Calu3 (cell line): ENCODE measurements at regions not wholly inside any gene's neighbourhood (a gene's known extent, or its start where the extent isn't known, plus 50 kb on each side); places are given as distances from the start of the nearest gene placed in this dataset.

Source experiments
- BruUV-seq: library from RNA; stranded (reverse); fragments of 400-500 nt; replicated peaks from 2 replicates; lab custom pipeline; 2021; lab: Mats Ljungman, UMichigan
- CTCF ChIA-PET: fragments of 300-600 bp; sonication (Branson Sonifier 250); formaldehyde crosslinking; loops from one replicate; lab custom pipeline; 2022; ENCODE audit warnings: antibody characterized with exemption; lab: Charles Lee
- DNase-seq: peaks from one replicate; pipeline ENCODE4 v3.0.0; 2022
- H3K27ac Mint-ChIP-seq: one replicate; pipeline ENCODE4 v1.8.0; 2022; ENCODE audit warnings: mixed read lengths; ENCODE audit not compliant: unreplicated experiment
- H3K27me3 Mint-ChIP-seq: one replicate; pipeline ENCODE4 v1.8.0; 2022; ENCODE audit warnings: mixed read lengths; ENCODE audit not compliant: unreplicated experiment
- H3K36me3 Mint-ChIP-seq: one replicate; pipeline ENCODE4 v1.8.0; 2022; ENCODE audit warnings: mild to moderate bottlenecking, moderate library complexity, mixed read lengths; ENCODE audit not compliant: insufficient read depth, unreplicated experiment
- H3K4me1 Mint-ChIP-seq: one replicate; pipeline ENCODE4 v1.8.0; 2022; ENCODE audit warnings: mild to moderate bottlenecking, low read depth, mixed read lengths; ENCODE audit not compliant: unreplicated experiment
- H3K4me3 Mint-ChIP-seq: one replicate; pipeline ENCODE4 v1.8.0; 2022; ENCODE audit warnings: mild to moderate bottlenecking, low read depth, moderate library complexity, mixed read lengths; ENCODE audit not compliant: unreplicated experiment
- H3K9me3 Mint-ChIP-seq: one replicate; pipeline ENCODE4 v1.8.0; 2022; ENCODE audit warnings: low read depth, mixed read lengths; ENCODE audit not compliant: unreplicated experiment
- intact Hi-C: fragments of 100-400 bp; cut with micrococcal nuclease; formaldehyde crosslinking; loops from one replicate; pipeline ENCODE4 v1.10.0; 2022; ENCODE audit not compliant: unreplicated experiment
- TF ChIP-seq, protein P1 (sequence below): fragments of 200-600 bp; IDR thresholded peaks from one replicate; pipeline ENCODE4 v1.8.0; 2022; ENCODE audit warnings: antibody characterized with exemption; ENCODE audit not compliant: unreplicated experiment

GRCh38 chr14:98700748-98701147 lies 571.2 kb downstream of the BCL11B start:
- DNase-seq: no peak
- Mint-ChIP-seq H3K36me3 (no peaks in the 10 kb centered on the region), H3K27ac (no peak overlapping the region), H3K4me3 (no peak overlapping the region), H3K9me3 (peaks cover 12% of the 10 kb centered on the region), H3K4me1 (no peaks in the 10 kb centered on the region), H3K27me3 (peaks cover 16% of the 10 kb centered on the region)
- intact Hi-C loops: no loop called here
- TF ChIP-seq, protein P1, sequence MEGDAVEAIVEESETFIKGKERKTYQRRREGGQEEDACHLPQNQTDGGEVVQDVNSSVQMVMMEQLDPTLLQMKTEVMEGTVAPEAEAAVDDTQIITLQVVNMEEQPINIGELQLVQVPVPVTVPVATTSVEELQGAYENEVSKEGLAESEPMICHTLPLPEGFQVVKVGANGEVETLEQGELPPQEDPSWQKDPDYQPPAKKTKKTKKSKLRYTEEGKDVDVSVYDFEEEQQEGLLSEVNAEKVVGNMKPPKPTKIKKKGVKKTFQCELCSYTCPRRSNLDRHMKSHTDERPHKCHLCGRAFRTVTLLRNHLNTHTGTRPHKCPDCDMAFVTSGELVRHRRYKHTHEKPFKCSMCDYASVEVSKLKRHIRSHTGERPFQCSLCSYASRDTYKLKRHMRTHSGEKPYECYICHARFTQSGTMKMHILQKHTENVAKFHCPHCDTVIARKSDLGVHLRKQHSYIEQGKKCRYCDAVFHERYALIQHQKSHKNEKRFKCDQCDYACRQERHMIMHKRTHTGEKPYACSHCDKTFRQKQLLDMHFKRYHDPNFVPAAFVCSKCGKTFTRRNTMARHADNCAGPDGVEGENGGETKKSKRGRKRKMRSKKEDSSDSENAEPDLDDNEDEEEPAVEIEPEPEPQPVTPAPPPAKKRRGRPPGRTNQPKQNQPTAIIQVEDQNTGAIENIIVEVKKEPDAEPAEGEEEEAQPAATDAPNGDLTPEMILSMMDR: no peak
- CTCF ChIA-PET: no interaction called here
- no TSS peak for BruUV-seq

- no peaks in the 10 kb centered on the region for H3K36me3 Mint-ChIP-seq
These were observed 570.6 kb downstream of the BCL11B start for GRCh38 chr14:98701377-98701776.

DNA sequence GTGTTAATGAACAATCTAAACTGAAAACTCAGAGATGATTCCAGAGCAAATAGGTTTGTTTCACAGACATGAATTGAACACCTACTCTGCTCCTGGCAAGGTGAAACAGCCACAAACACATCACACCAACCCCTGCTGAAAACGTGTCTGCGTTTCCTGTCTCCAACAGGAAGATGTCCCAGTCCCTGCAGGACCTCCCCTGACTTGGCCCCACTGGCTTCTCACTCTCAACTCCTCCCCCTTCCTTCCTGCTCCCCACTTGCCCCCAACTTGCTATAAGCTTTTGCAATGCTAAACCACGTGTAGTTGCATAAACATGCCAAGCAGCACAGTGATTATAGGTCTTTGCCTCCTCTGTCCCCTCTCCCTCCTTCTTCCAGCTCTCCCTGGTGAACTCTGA lies 567.6 kb downstream of the BCL11B start:
- no peaks in the 10 kb centered on the region for H3K36me3 Mint-ChIP-seq
- intact Hi-C loops: no loop called here
- H3K27ac Mint-ChIP-seq: no peak overlapping the region
- H3K4me3 Mint-ChIP-seq: no peak overlapping the region
- TF ChIP-seq, protein P1: no peak
- H3K4me1 Mint-ChIP-seq: no peaks in the 10 kb centered on the region
- CTCF ChIA-PET: no interaction called here
- peaks cover 2% of the 10 kb centered on the region for H3K9me3 Mint-ChIP-seq
- no TSS peak for BruUV-seq
- no peak for DNase-seq
- H3K27me3 Mint-ChIP-seq: peaks cover 16% of the 10 kb centered on the region

More at GRCh38 chr14:98701377-98701776, 570.6 kb downstream of the BCL11B start:
- intact Hi-C loops: no loop called here
- Mint-ChIP-seq H3K4me3 (no peak overlapping the region), H3K27me3 (peaks cover 16% of the 10 kb centered on the region), H3K9me3 (peaks cover 10% of the 10 kb centered on the region), H3K27ac (no peak overlapping the region), H3K4me1 (no peaks in the 10 kb centered on the region)
- CTCF ChIA-PET: no interaction called here
- DNase-seq: no peak
- no TSS peak for BruUV-seq
- TF ChIP-seq, protein P1: no peak

DNA sequence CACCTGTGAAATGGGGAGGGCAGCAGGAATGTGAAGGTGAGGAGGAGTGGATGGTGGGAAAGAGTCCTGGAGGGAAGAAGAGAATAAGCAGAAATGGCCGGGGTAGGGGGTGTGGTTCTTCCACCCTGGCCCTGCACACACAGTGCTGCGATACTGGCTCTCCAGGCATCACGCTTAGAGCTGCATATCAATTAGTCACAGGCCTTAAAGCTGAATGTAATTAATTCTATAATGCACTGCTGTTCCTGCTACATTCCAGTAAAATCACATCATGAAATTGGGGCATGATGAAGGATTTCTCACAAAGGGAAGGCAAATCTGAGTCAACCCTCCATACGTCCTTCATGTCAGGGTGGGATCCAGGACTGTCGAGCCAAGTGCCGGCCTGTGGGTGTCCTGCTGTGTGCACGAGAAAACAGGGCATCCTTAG lies 566.1 kb downstream of the BCL11B start:
- no peak for DNase-seq
- no TSS peak for BruUV-seq
- TF ChIP-seq, protein P1: no peak
- H3K9me3 Mint-ChIP-seq: peaks cover 2% of the 10 kb centered on the region
- H3K4me3 Mint-ChIP-seq: no peak overlapping the region
- CTCF ChIA-PET: no interaction called here
- intact Hi-C loops: no loop called here
- H3K27me3 Mint-ChIP-seq: peaks cover 19% of the 10 kb centered on the region
- no peaks in the 10 kb centered on the region for H3K4me1 Mint-ChIP-seq
- H3K36me3 Mint-ChIP-seq: no peaks in the 10 kb centered on the region
- no peak overlapping the region for H3K27ac Mint-ChIP-seq
